GM18508 (cell line): ENCODE measurements at regions not wholly inside any gene's neighbourhood (a gene's known extent, or its start where the extent isn't known, plus 50 kb on each side); places are given as distances from the start of the nearest gene placed in this dataset.
"Not testable (repeated sequence)": the region's sequence is repeated elsewhere in the genome, so short reads cannot be mapped to it uniquely, and the experiment has no call there.

Experiments used
- ATAC-seq: cut with Tn5 transposase; IDR thresholded peaks from one replicate; pipeline ENCODE4 v1.9.1; 2021; ENCODE audit warnings: moderate number of reproducible peaks; ENCODE audit not compliant: insufficient read depth, unreplicated experiment

- not testable (repeated sequence) for ATAC-seq
These were observed 174.0 kb upstream of the GIMD1 start for GRCh38 chr4:106542609-106543008.

GRCh38 chr4:106541253-106541652, 172.7 kb upstream of the GIMD1 start:
- no peak for ATAC-seq

GRCh38 chr4:106530821-106531220, 162.2 kb upstream of the GIMD1 start:
- ATAC-seq = no peak

GRCh38 chr4:106530024-106530361, 161.4 kb upstream of the GIMD1 start:
- ATAC-seq = no peak

- no peak for ATAC-seq
These were observed 160.9 kb upstream of the GIMD1 start for GRCh38 chr4:106529348-106530023.

- no peak for ATAC-seq
These were observed 158.7 kb upstream of the GIMD1 start for GRCh38 chr4:106527316-106527715.

- not testable (repeated sequence) for ATAC-seq
These were observed 156.8 kb upstream of the GIMD1 start for GRCh38 chr4:106525425-106525824.

GRCh38 chr4:106524772-106525171, 156.2 kb upstream of the GIMD1 start:
- not testable (repeated sequence) for ATAC-seq

- ATAC-seq = no peak
These were observed 154.3 kb upstream of the GIMD1 start for GRCh38 chr4:106522839-106523238.

- ATAC-seq = no peak
These were observed 144.1 kb upstream of the GIMD1 start for GRCh38 chr4:106512706-106513105.

- ATAC-seq = no peak
These were observed 138.9 kb upstream of the GIMD1 start for GRCh38 chr4:106507440-106507839.

- no peak for ATAC-seq
These were observed 134.8 kb upstream of the GIMD1 start for GRCh38 chr4:106503116-106504050.

- peak; percentile 79 for ATAC-seq
These were observed 133.6 kb upstream of the GIMD1 start for GRCh38 chr4:106502106-106502699.

GRCh38 chr4:106497271-106497670, 128.7 kb upstream of the GIMD1 start:
- no peak for ATAC-seq

GRCh38 chr4:106496061-106496460, 127.5 kb upstream of the GIMD1 start:
- no peak for ATAC-seq

- no peak for ATAC-seq
These were observed 126.9 kb upstream of the GIMD1 start for GRCh38 chr4:106495476-106495875.

- ATAC-seq = no peak
These were observed 125.5 kb upstream of the GIMD1 start for GRCh38 chr4:106494066-106494465.

GRCh38 chr4:106493086-106493485, 124.5 kb upstream of the GIMD1 start:
- ATAC-seq = no peak

- ATAC-seq = no peak
These were observed 118.0 kb upstream of the GIMD1 start for GRCh38 chr4:106486533-106486932.

GRCh38 chr4:106481801-106482200, 113.2 kb upstream of the GIMD1 start:
- no peak for ATAC-seq

- no peak for ATAC-seq
These were observed 109.6 kb upstream of the GIMD1 start for GRCh38 chr4:106478152-106478551.
